ENCODE measurements at regions not wholly inside any gene's neighbourhood (a gene's known extent, or its start where the extent isn't known, plus 50 kb on each side); places are given as distances from the start of the nearest gene placed in this dataset.

DNA sequence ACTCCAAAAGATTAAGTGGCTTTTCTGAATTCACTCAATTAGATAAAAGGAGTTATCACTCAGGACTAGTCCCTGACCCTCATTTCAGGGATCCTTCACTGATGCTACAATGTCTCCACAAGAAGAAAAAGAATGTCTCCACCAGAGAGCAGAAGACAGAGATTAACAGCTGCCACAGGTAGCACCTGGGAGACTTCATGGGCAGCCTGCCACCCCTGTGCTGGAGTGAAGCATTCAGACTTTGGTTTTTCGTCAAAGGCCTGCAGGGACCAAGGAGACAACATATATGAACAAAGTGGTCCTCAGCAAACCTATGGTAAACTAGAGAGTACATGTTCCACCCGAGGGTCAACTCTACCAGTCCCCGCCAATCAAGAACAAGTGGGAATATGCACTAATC lies 197.0 kb upstream of the ACVR2A start:
- TF ChIP-seq CTCF (IDR thresholded peaks at IDR 0.05; ENCODE audit: control insufficient read depth, extremely low read depth, insufficient read depth) = no peak

GRCh38 chr2:147646818-147647468 lies 197.9 kb upstream of the ACVR2A start:
- no peak overlapping the region for H3K4me3 ChIP-seq (ENCODE audit: low read depth, low read length)
- no peak for TF ChIP-seq CTCF (IDR thresholded peaks at IDR 0.05; ENCODE audit: control insufficient read depth, extremely low read depth, insufficient read depth)
- no peak for DNase-seq (ENCODE audit: low read depth)

More for the DNA sequence above, 197.0 kb upstream of the ACVR2A start:
- no peak for DNase-seq (ENCODE audit: low read depth)
- H3K4me3 ChIP-seq (ENCODE audit: low read depth, low read length) = no peak overlapping the region

- no peak for TF ChIP-seq CTCF (IDR thresholded peaks at IDR 0.05; ENCODE audit: control insufficient read depth, extremely low read depth, insufficient read depth)
- no peak for DNase-seq (ENCODE audit: low read depth)
- no peak overlapping the region for H3K4me3 ChIP-seq (ENCODE audit: low read depth, low read length)
These were observed 200.3 kb upstream of the ACVR2A start for GRCh38 chr2:147644491-147644890.

DNA sequence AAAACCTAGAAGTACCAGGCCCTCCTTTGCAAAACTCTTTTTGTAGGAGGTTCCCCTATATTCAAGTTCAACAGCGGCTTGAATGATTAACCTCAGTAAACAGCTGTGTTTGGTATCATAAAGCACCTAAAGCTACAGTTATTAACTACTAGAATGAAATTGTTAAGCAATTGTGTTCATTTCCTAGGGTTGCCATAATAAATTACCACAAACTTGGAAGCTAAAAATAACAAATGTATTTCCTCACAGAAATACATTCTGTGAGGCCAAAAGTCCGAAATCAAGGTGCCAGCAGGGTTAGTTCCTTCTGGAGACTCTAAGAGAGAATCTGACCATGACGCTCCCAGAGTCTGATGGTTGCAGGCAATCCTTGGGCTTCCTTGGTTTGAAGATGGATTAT lies 202.1 kb upstream of the ACVR2A start:
- no peak for DNase-seq (ENCODE audit: low read depth)
- no peak for TF ChIP-seq CTCF (IDR thresholded peaks at IDR 0.05; ENCODE audit: control insufficient read depth, extremely low read depth, insufficient read depth)

GRCh38 chr2:147641651-147642050 lies 203.2 kb upstream of the ACVR2A start:
- H3K4me3 ChIP-seq (ENCODE audit: low read depth, low read length) = no peak overlapping the region
- DNase-seq (ENCODE audit: low read depth) = no peak
- no peak for TF ChIP-seq CTCF (IDR thresholded peaks at IDR 0.05; ENCODE audit: control insufficient read depth, extremely low read depth, insufficient read depth)

More for the DNA sequence above, 202.1 kb upstream of the ACVR2A start:
- H3K4me3 ChIP-seq (ENCODE audit: low read depth, low read length) = no peak overlapping the region

GRCh38 chr2:147639891-147640290 lies 204.9 kb upstream of the ACVR2A start:
- no peak overlapping the region for H3K4me3 ChIP-seq (ENCODE audit: low read depth, low read length)
- no peak for TF ChIP-seq CTCF (IDR thresholded peaks at IDR 0.05; ENCODE audit: control insufficient read depth, extremely low read depth, insufficient read depth)
- DNase-seq (ENCODE audit: low read depth) = no peak

DNA sequence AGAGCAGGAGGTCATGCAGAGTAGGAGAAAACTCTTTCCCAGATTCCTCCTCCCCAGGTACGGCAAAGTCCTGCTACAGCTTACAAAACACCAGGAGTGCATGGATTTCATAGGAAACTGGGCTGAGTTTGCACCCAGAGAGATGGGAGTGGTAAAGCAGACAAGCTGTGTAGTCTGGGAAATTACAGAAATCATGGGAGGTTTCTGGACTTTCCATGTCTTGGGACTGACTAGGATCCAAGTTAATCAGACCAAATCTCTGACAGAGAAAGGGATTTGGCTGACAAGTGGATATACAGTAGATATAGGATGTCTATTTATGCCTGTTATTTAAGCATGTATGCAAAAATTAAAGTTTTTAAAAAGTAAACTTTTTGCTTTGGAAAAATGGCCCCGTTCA lies 205.4 kb upstream of the ACVR2A start:
- TF ChIP-seq CTCF (IDR thresholded peaks at IDR 0.05; ENCODE audit: control insufficient read depth, extremely low read depth, insufficient read depth) = no peak
- no peak overlapping the region for H3K4me3 ChIP-seq (ENCODE audit: low read depth, low read length)
- no peak for DNase-seq (ENCODE audit: low read depth)
